ENCODE measurements at regions not wholly inside any gene's neighbourhood (a gene's known extent, or its start where the extent isn't known, plus 50 kb on each side); places are given as distances from the start of the nearest gene placed in this dataset.
A peak's percentile ranks its signal among the peaks of the same experiment; 100 is the strongest.
"Not testable (repeated sequence)": the region's sequence is repeated elsewhere in the genome, so short reads cannot be mapped to it uniquely, and the experiment has no call there.

DNA sequence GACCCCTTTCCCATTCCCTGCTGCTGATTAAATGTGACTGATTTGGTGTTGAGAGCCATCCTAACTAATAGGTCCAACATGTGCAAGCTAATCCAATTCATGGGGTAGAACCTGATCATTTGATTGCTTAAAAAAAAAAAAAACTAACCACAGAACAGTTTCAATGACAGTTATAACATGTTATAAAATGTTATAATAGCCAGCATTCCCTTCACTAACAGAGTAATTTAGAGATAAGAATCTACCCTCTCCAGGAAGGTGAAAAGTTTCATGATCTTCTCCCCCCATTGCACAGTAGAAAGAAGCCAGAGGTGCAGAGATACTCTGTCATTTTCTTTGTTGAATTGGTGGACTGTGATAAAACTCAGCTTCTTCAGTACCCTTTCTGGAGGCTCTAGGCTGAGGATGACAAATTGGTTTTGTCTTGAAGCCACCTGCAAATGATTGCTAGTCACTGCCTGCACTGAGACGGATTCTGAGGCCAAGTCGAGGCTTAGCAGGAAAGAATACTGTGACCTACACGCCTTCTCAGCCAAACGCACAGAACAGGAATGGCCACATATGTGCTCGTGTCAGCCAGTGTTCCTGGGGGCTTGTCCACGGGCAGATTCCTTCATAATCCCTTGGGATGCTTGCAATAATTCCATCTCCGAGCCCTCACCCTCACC, 215.7 kb upstream of the IRF2BP2 start:
- Mint-ChIP-seq H3K4me1 (peaks cover 25% of the 10 kb centered on the region), H3K27me3 (peaks cover 6% of the 10 kb centered on the region), H3K9me3 (no peaks in the 10 kb centered on the region), H3K4me3 (no peak overlapping the region), H3K27ac (peak overlapping the region in 1 of 2 donors; percentile 49)
- ATAC-seq (no peak), DNase-seq (no peak)

DNA sequence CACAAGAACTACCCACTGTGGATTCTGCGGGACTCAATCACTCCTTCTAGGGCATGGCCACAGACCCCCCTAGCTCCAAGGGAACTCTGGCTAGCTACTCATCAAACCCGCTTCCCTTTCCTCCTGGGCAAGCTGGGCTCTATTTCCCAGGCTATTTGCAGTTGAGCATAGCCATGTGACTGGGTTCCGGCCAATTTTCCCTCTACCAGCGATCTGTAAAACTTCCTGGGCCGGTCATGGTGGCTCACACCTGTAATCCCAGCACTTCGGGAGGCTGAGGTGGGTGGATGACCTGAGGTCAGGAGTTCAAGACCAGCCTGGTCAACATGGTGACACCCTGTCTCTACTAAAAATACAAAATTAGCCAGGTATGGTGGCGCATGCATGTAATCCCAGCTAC, 214.9 kb upstream of the IRF2BP2 start:
- not testable (repeated sequence) for H3K4me3 Mint-ChIP-seq, ATAC-seq, DNase-seq, H3K27me3 Mint-ChIP-seq, H3K27ac Mint-ChIP-seq, H3K9me3 Mint-ChIP-seq
- H3K4me1 Mint-ChIP-seq = peaks cover 17% of the 10 kb centered on the region

DNA sequence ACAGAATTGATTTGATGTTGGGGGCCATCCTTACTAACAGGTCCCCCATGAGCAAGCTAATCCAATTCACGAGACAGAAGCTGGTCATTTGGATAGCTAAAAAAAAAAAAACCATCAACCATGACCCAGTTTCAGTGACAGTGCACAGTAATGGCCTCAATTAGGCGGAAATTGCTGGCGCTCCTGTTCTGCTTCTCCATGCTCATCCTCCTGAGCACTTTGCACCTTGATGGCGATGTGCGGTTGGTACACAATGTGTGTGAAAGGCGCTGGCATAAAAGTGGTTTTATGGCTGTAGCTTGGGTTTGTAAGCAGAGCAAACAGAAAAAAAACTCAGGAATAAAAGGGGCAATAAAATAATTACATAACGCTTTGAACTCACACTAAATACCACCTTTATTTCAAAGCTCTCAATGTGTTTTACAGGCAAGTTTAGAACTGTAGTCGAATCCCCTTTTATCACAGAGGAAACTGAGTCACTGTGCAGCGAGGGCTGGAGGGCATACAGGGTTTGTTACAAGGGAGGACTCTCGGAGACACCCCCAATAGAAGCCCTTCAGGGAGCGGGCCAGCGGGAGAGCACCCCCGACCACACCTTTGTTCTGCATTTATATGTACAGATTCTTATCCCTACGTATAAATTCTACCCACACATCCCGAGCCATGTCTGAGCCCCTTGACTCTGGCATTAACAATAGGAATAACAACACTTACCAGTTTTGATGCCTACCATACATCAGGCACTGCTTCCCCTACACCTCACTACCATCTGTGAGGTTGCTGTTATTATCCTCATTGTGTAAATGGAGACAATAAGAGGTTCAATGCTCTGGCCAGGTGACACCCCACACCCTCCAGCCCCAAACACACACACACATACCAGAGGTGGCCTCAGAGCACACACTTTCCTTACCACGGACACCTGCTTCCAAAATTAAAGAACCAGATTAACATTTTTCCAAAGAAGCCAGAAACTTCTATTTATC, 213.5 kb upstream of the IRF2BP2 start:
- ATAC-seq (no peak), DNase-seq (no peak)
- Mint-ChIP-seq H3K4me1 (peaks cover 4% of the 10 kb centered on the region), H3K4me3 (no peak overlapping the region), H3K9me3 (no peaks in the 10 kb centered on the region), H3K27me3 (peaks cover 6% of the 10 kb centered on the region), H3K27ac (no peak overlapping the region)

DNA sequence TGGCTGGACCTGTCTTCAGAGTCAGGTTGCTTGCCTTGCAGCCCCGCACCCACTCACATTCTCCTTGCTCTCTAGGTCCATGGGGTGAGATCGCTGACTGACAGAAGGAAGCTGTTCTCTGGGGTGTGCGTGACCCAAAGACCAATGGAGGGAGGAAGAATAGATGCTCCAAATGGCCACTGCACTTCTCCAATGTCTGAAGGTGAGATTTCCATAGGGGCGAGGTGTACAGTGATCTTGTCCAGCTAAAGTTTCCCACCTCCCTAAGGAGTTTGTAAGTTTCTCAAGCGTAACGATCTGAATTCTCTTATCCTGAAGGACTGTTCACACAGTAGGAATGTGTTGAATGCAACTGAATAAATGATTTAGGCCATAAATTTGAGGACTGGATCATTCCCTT, 211.9 kb upstream of the IRF2BP2 start:
- ATAC-seq = no peak
- DNase-seq = no peak
- Mint-ChIP-seq H3K4me1 (no peaks in the 10 kb centered on the region), H3K4me3 (no peak overlapping the region), H3K9me3 (no peaks in the 10 kb centered on the region), H3K27me3 (peaks cover 6% of the 10 kb centered on the region), H3K27ac (no peak overlapping the region)

DNA sequence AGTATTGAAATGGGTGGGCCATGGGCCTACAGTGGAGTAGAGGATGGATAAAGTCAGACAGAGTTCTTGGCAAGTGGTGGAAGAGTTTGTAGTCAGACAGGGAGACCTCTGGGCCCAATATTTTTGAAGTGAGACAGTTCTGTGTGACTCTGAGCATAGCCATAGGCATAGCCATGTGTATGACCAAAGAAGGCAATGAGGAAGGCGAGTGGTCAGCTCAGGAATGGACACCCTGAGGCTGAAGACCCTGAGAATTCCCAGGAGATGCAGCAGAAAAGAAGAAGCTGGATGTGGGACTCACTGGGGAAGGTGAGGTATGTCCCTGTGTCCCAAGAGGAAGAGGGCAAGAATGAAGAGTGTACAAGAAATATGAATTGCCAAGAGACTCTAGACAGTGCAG, 210.6 kb upstream of the IRF2BP2 start:
- no peaks in the 10 kb centered on the region for H3K27me3 Mint-ChIP-seq
- no peaks in the 10 kb centered on the region for H3K9me3 Mint-ChIP-seq
- no peak for ATAC-seq
- no peak overlapping the region for H3K4me3 Mint-ChIP-seq
- no peaks in the 10 kb centered on the region for H3K4me1 Mint-ChIP-seq
- H3K27ac Mint-ChIP-seq = peak overlapping the region; percentile 12 to 61
- no peak for DNase-seq

DNA sequence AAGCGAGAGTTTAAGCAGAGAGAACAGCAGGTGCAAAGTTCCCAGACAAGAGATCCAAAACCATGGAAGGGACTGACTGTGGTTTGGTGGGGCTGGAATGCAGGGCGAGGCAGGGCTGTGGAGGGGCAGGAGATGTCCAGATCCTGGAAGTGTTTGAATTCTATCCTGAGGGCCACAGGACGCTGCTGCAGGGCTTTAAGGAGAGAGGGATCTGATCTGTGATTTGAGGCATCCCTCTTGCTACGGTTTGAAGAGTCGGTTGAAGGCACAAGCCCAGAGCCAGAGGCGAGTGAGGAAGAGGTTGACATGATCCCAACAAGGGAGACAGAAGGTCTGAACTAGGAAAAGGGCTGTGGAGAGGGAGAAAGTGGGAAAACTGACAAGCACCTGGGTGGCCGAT, 209.9 kb upstream of the IRF2BP2 start:
- not testable (repeated sequence) for H3K4me3 Mint-ChIP-seq, H3K27me3 Mint-ChIP-seq, H3K4me1 Mint-ChIP-seq, H3K9me3 Mint-ChIP-seq, ATAC-seq, DNase-seq
- peak overlapping the region in 1 of 2 donors; percentile 82 for H3K27ac Mint-ChIP-seq

DNA sequence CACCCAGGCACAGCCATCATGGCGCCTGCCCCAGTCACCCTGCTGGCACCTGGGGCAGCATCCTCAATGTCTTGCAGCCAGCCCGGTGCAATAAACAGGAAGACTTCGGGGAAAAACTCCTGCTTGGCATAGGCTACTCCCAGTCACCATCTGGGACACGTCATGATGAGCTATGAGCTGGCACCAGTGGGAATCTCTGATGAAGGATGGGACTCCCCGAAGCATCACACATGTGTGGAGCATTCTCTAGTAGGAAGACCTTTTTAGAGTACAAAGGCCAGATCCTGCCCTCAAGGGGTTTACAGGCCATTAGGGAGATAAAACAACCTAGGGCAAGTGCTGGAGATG, 208.0 kb upstream of the IRF2BP2 start:
- H3K4me1 Mint-ChIP-seq, H3K9me3 Mint-ChIP-seq, DNase-seq, H3K4me3 Mint-ChIP-seq, H3K27ac Mint-ChIP-seq, H3K27me3 Mint-ChIP-seq, ATAC-seq: not testable (repeated sequence)

DNA sequence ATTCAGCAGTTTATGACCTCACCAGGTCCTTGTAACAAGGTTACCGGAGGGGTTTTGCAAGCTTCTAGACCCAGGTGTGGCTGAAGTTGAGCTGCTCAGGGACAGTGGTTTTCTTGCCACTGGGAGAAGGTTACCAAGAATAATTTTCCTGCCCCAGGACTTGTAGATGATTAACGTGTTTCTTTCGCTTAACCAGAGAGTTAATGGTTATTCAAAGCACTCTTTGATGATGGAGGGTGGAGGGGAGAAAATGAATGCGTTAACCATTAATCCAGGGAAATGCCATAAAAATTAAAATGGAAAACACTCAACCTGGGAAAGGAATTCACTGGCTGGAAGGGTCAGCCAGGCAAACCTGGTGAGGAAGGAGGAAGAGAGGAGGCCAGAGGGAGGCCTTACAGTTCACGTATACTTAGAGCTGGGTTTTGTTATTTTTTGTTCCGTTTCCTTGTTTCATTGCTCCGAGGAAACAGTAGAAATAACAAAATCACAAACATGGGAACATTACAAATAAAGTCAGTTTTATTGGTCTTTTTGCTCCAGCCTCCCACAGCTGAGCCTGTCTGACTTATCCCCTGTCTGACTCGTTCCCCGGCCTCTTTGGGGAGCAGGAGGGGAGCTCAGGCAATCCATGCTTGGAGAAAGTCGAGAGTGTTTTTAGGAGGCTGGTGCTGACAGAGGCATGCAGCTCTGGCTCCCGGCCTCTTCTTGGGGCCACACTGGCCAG, 207.5 kb upstream of the IRF2BP2 start:
- DNase-seq, H3K9me3 Mint-ChIP-seq, H3K4me3 Mint-ChIP-seq, H3K27me3 Mint-ChIP-seq, H3K4me1 Mint-ChIP-seq, ATAC-seq: not testable (repeated sequence)
- H3K27ac Mint-ChIP-seq = peak overlapping the region in 1 of 2 donors; percentile 13

DNA sequence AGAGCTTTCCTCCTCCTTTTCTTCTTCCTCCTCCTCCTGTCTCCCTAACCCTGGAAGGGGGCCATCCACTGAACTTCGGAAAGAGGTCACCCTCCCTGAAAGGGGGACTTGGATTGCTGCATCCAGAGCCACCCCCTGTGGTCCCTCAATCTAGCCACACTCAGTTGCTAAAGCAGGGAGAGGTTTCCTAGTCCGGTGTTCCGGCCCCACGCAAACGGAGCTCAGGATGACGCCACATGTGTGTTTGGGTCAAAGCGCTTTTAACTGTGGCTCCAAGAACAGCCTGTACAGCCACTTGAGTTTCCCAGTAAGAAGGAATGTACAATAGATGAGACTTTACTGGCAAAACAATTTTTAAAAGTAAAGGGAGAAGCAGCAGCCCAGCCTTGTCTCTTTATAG, 206.9 kb upstream of the IRF2BP2 start:
- not testable (repeated sequence) for DNase-seq, H3K4me3 Mint-ChIP-seq, H3K27me3 Mint-ChIP-seq, H3K4me1 Mint-ChIP-seq, ATAC-seq, H3K9me3 Mint-ChIP-seq, H3K27ac Mint-ChIP-seq

DNA sequence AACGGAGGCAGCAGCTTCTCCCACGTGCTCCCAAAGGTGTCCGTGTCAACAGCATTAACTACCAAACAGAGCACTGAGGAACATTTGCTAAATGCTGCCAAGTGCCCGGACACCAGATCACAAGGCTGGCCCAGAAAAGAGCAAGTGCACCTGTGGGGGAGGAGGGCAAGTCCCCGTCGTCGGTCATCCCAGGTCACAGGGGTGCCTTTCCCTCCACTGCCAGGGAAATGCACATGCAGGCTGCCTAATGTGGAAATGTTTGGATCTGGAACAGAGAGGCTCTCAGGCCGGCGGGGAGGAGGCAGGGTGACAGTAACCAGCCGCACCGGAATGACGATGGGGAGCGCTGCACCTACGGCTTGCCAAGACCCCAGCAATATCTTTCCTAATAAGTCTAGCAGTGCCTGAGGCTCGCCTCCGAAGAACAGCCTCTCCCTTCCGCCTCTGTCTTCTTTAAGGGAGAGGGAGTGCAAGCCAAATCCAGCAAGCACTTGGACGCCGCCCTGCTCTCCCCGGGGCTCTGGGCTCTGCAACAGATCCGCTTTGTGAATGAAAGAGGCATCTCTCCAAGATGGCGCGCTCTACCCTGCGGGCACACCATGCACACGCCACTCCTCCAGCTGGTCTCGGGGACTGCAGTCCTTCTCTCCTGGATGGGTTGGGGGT, 206.3 kb upstream of the IRF2BP2 start:
- H3K4me1 Mint-ChIP-seq, H3K27me3 Mint-ChIP-seq, H3K4me3 Mint-ChIP-seq, H3K27ac Mint-ChIP-seq, ATAC-seq, H3K9me3 Mint-ChIP-seq, DNase-seq: not testable (repeated sequence)

DNA sequence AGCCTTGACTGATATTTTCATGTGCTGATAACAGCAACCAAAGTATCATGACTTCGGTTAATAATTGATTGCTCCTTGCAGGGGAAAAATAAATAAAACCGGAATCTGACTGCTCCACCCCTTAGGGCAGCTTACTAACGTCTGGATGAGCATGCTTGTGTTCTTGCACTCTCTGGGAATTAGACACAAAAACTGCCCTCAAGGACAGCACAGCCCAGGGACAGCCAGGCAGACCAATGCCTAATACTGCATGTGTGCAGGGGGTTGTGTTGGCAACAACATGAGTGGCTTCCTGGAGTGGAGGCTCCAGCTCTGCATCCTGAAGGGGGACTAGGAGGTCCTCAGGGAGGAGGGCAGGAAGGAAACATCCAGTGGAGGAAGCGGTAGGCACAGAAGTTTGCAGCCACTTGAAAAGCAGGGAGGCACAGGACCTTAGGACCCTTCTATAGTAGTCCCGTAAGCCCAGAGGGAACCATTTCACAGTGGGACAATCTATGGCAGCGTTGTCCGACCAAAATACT, 205.4 kb upstream of the IRF2BP2 start:
- H3K4me3 Mint-ChIP-seq, ATAC-seq, H3K27me3 Mint-ChIP-seq, DNase-seq, H3K9me3 Mint-ChIP-seq, H3K4me1 Mint-ChIP-seq, H3K27ac Mint-ChIP-seq: not testable (repeated sequence)

DNA sequence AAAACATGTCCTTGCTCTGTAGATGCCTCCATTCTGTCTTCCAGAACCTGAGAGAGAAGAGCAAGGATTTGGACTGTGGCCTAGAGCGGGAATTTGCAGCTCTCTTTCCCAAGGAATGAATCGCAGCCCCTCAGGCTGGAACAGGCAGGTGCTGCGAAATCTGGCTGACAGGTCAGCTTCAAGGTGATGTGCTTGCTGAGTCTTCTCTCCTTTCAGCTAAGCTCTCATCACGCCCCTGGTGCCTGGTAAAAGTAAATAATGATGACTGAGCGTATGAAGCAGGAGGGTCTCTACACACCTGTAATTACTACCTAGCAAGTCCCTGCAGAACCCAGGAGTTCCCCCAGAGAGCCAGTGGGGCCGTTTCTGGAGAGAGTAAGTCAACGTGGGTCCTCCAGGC, 204.3 kb upstream of the IRF2BP2 start:
- H3K27ac Mint-ChIP-seq, H3K4me3 Mint-ChIP-seq, H3K9me3 Mint-ChIP-seq, H3K27me3 Mint-ChIP-seq, DNase-seq, H3K4me1 Mint-ChIP-seq, ATAC-seq: not testable (repeated sequence)

DNA sequence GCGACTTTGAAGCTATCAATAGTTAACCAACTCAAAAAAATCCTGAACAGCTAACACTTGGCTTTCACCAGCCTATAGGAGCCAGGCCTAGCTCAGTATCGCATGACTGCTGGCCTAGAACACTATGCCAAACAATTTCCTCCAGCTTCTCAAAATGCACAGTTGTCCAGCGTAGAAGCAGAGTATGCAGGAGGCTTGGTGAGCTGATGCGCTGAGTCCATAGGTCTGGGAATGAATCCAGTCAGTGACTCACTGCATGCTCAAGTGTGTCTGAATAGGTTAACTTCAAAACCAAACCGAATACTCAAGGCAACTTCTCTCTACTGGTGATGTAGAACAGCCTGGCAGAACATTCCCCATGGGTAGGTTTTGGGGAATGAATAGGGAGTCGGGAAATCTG, 201.8 kb upstream of the IRF2BP2 start:
- not testable (repeated sequence) for H3K27me3 Mint-ChIP-seq, H3K4me3 Mint-ChIP-seq, H3K9me3 Mint-ChIP-seq, H3K4me1 Mint-ChIP-seq, H3K27ac Mint-ChIP-seq, DNase-seq, ATAC-seq

DNA sequence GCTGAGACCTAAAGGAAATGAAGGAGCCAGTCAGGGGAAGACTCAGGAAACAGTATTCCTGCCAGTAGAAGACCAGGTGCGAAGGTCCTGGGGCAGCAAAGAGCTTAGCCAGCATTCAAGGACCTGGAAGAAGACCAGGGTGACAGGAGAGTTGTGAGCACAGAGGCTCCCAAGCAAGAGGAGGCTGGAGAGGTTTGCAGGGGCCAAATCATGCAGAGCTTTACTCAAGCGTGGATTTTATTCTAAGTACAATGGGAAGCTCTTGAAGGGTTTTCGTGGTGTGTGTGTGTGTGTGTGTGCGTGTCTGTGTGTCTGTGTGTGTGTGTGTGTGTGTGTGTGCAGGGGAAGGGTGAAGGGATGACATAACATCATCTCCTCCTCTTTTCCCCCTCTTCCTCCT, 200.7 kb upstream of the IRF2BP2 start:
- DNase-seq, H3K9me3 Mint-ChIP-seq, H3K27me3 Mint-ChIP-seq, ATAC-seq, H3K4me1 Mint-ChIP-seq, H3K4me3 Mint-ChIP-seq, H3K27ac Mint-ChIP-seq: not testable (repeated sequence)

DNA sequence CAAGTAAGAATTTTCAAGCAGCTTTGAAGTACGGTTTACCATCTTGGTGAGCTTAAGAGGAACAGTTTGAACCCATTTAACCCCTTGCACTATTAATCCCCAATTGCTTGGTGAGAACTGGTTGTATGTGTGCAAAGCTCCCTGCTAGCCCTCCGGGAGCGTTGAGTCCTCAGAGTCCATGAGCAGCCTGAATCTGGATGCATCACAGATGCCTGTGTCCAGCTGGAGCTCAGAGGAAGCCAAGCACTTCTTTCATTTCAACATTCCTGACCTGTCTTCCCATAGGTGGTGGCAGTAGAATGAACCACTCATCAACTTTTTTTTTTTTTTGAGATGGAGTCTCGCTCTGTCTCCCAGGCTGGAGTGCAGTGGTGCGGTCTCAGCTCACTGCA, 199.9 kb upstream of the IRF2BP2 start:
- H3K4me1 Mint-ChIP-seq, H3K27me3 Mint-ChIP-seq, ATAC-seq, DNase-seq, H3K27ac Mint-ChIP-seq, H3K9me3 Mint-ChIP-seq, H3K4me3 Mint-ChIP-seq: not testable (repeated sequence)

All from stimulated activated naive CD8-positive, alpha-beta T cell treated with anti-CD3 and anti-CD28 coated beads, Interleukin-15, amount 100 ng/mL, for 72 hours (primary cell).